Esophagus (tissue), 2 donors: ENCODE measurements at regions not wholly inside any gene's neighbourhood (a gene's known extent, or its start where the extent isn't known, plus 50 kb on each side); places are given as distances from the start of the nearest gene placed in this dataset.
"Not testable (repeated sequence)": the region's sequence is repeated elsewhere in the genome, so short reads cannot be mapped to it uniquely, and the experiment has no call there.

ENCODE experiments used
- H3K27ac ChIP-seq, 2 donors: one replicate each; pipeline ENCODE4 v1.5.1; 2013; ENCODE audit warnings: low read depth in 2 of 2, mild to moderate bottlenecking in 2 of 2, inconsistent platforms in 1 of 2, low read length in 1 of 2, moderate library complexity in 1 of 2
- H3K27me3 ChIP-seq, 2 donors: one replicate each; pipeline ENCODE4 v1.6.1; 2013; ENCODE audit warnings: low read length in 2 of 2, control low read depth in 1 of 2, mild to moderate bottlenecking in 1 of 2; ENCODE audit not compliant: insufficient read depth in 2 of 2, control insufficient read depth in 1 of 2
- H3K36me3 ChIP-seq, 2 donors: one replicate each; pipeline ENCODE4 v1.6.1; 2013; ENCODE audit warnings: low read length in 1 of 2; ENCODE audit not compliant: control insufficient read depth in 2 of 2, insufficient read depth in 2 of 2
- H3K4me1 ChIP-seq, 2 donors: one replicate each; pipeline ENCODE4 v1.6.1; 2013; ENCODE audit warnings: low read length in 1 of 2; ENCODE audit not compliant: control insufficient read depth in 2 of 2, insufficient read depth in 2 of 2
- H3K4me3 ChIP-seq, 2 donors: one replicate each; pipeline ENCODE4 v1.5.1; 2013; ENCODE audit warnings: low read length in 2 of 2, mild to moderate bottlenecking in 2 of 2, low read depth in 1 of 2, moderate library complexity in 1 of 2
- H3K9me3 ChIP-seq, 2 donors: one replicate each; pipeline ENCODE4 v1.6.1; 2013; ENCODE audit warnings: mild to moderate bottlenecking in 2 of 2, low read depth in 1 of 2, low read length in 1 of 2, moderate library complexity in 1 of 2; ENCODE audit not compliant: control insufficient read depth in 2 of 2, insufficient read depth in 1 of 2
- WGBS, 2 donors: extraction: QIAGEN DNeasy Blood & Tissue Kit; methylation state at CpG; one replicate each; pipeline ENCODE4 v1.1.7; 2013; 5-methylcytosine and 5-hydroxymethylcytosine counted together
- donor health status: healthy with polysubstance abuse.
- donor health status: Bipolar disorder and iron deficiency.

GRCh38 chr16:85284141-85284817 is 172.0 kb upstream of the CIBAR2 start:
- 48 to 64% methylated on average over 38 of the region's 38 CpGs for WGBS, 2 donors

GRCh38 chr16:85285681-85286065 is 173.4 kb upstream of the CIBAR2 start:
- peaks cover 0 to 4% of the 10 kb centered on the region in 2 donors for H3K4me1 ChIP-seq
- WGBS, 2 donors: 67 to 77% methylated on average over 7 of the region's 7 CpGs
- no peaks in the 10 kb centered on the region for H3K9me3 ChIP-seq
- H3K36me3 ChIP-seq: no peaks in the 10 kb centered on the region
- H3K4me3 ChIP-seq: no peak overlapping the region
- no peak overlapping the region for H3K27ac ChIP-seq
- H3K27me3 ChIP-seq: no peaks in the 10 kb centered on the region

More at GRCh38 chr16:85284141-85284817, 172.0 kb upstream of the CIBAR2 start:
- Histone ChIP-seq H3K27me3 (no peaks in the 10 kb centered on the region), H3K4me1 (peaks cover 0 to 4% of the 10 kb centered on the region in 2 donors), H3K36me3 (no peaks in the 10 kb centered on the region), H3K9me3 (no peaks in the 10 kb centered on the region), H3K4me3 (no peak overlapping the region), H3K27ac (no peak overlapping the region)

- Histone ChIP-seq H3K36me3 (no peaks in the 10 kb centered on the region), H3K27ac (peak overlapping the region; percentile 1 to 42), H3K4me3 (no peak overlapping the region), H3K9me3 (no peaks in the 10 kb centered on the region), H3K4me1 (peaks cover 0 to 4% of the 10 kb centered on the region in 2 donors), H3K27me3 (no peaks in the 10 kb centered on the region)
- 42 to 60% methylated on average over 29 of the region's 29 CpGs for WGBS, 2 donors
Observed at GRCh38 chr16:85286066-85286831, 174.0 kb upstream of the CIBAR2 start.

GRCh38 chr16:85286951-85287814 is 174.9 kb upstream of the CIBAR2 start:
- peak overlapping the region in 1 of 2 donors; percentile 42 for H3K27ac ChIP-seq

GRCh38 chr16:85287815-85288109 is 175.5 kb upstream of the CIBAR2 start:
- H3K4me1 ChIP-seq, H3K27ac ChIP-seq, H3K4me3 ChIP-seq, H3K36me3 ChIP-seq, H3K27me3 ChIP-seq, H3K9me3 ChIP-seq: not testable (repeated sequence)
- WGBS, 2 donors: 95% methylated on average over 13 of the region's 13 CpGs

More at GRCh38 chr16:85286951-85287814, 174.9 kb upstream of the CIBAR2 start:
- WGBS, 2 donors: 66 to 82% methylated on average over 32 to 34 of the region's 34 CpGs
- Histone ChIP-seq H3K4me1 (peaks cover 0 to 4% of the 10 kb centered on the region in 2 donors), H3K27me3 (no peaks in the 10 kb centered on the region), H3K36me3 (no peaks in the 10 kb centered on the region), H3K4me3 (no peak overlapping the region), H3K9me3 (no peaks in the 10 kb centered on the region)

- Histone ChIP-seq H3K4me3 (no peak overlapping the region), H3K4me1 (peaks cover 0 to 4% of the 10 kb centered on the region in 2 donors), H3K36me3 (no peaks in the 10 kb centered on the region), H3K27ac (no peak overlapping the region), H3K9me3 (no peaks in the 10 kb centered on the region), H3K27me3 (no peaks in the 10 kb centered on the region)
- 94 to 96% methylated on average over 4 of the region's 4 CpGs for WGBS, 2 donors
Observed at GRCh38 chr16:85288341-85288868, 176.1 kb upstream of the CIBAR2 start.

- H3K27me3 ChIP-seq: no peaks in the 10 kb centered on the region
- peaks cover 0 to 4% of the 10 kb centered on the region in 2 donors for H3K4me1 ChIP-seq
- 85 to 88% methylated on average over 11 of the region's 11 CpGs for WGBS, 2 donors
- no peak overlapping the region for H3K27ac ChIP-seq
- H3K9me3 ChIP-seq: no peaks in the 10 kb centered on the region
- H3K4me3 ChIP-seq: no peak overlapping the region
- H3K36me3 ChIP-seq: no peaks in the 10 kb centered on the region
Observed at GRCh38 chr16:85288869-85289660, 176.8 kb upstream of the CIBAR2 start.

- Histone ChIP-seq H3K27me3 (no peaks in the 10 kb centered on the region), H3K9me3 (no peaks in the 10 kb centered on the region), H3K36me3 (no peaks in the 10 kb centered on the region), H3K4me3 (no peak overlapping the region), H3K27ac (no peak overlapping the region), H3K4me1 (peaks cover 0 to 4% of the 10 kb centered on the region in 2 donors)
- 85 to 87% methylated on average over 21 of the region's 21 CpGs for WGBS, 2 donors
Observed at GRCh38 chr16:85289760-85290625, 177.7 kb upstream of the CIBAR2 start.
